PC-9 (cell line): ENCODE measurements at regions not wholly inside any gene's neighbourhood (a gene's known extent, or its start where the extent isn't known, plus 50 kb on each side); places are given as distances from the start of the nearest gene placed in this dataset.
"Not testable (repeated sequence)": the region's sequence is repeated elsewhere in the genome, so short reads cannot be mapped to it uniquely, and the experiment has no call there.

Source experiments
- BruUV-seq: library from RNA; stranded (reverse); fragments of 400-500 nt; replicated peaks from 2 replicates; lab custom pipeline; 2021; lab: Mats Ljungman, UMichigan
- CTCF ChIA-PET: fragments of 300-600 bp; sonication (Branson Sonifier 250); formaldehyde crosslinking; loops from one replicate; lab custom pipeline; 2022; ENCODE audit warnings: antibody characterized with exemption; lab: Charles Lee
- POLR2A ChIA-PET: fragments of 300-600 bp; sonication (Branson Sonifier 250); formaldehyde crosslinking; loops from one replicate; lab custom pipeline; 2022; ENCODE audit warnings: antibody characterized with exemption; ENCODE audit not compliant: unreplicated experiment; lab: Charles Lee
- DNase-seq, 2 experiments: peaks; one replicate each; pipeline versions ENCODE4 v3.0.0 to v3.0.0-alpha.2; 2015 to 2022; ENCODE audit warnings: mixed read lengths in 1 of 2
- H2AFZ ChIP-seq: fragments of 200-600 bp; sonication (generic); 2 replicates; pipeline ENCODE4 v1.8.1; 2017; ENCODE audit warnings: antibody characterized with exemption
- H3F3A ChIP-seq: fragments of 200-600 bp; sonication (generic); 2 replicates; pipeline ENCODE4 v1.8.1; 2017; ENCODE audit warnings: antibody characterized with exemption, mild to moderate bottlenecking, low read depth; ENCODE audit not compliant: insufficient read depth
- H3K27ac ChIP-seq: fragments of 200-600 bp; sonication (generic); 2 replicates; pipeline ENCODE4 v1.6.1; 2016; ENCODE audit warnings: mixed run types
- H3K27me3 ChIP-seq: fragments of 200-600 bp; sonication (generic); 2 replicates; pipeline ENCODE4 v1.6.1; 2016; ENCODE audit warnings: low read depth, mixed run types; ENCODE audit not compliant: insufficient read depth
- H3K36me3 ChIP-seq: fragments of 200-600 bp; sonication (generic); 2 replicates; pipeline ENCODE4 v1.6.1; 2016; ENCODE audit warnings: low read depth, mixed run types
- H3K4me1 ChIP-seq: fragments of 200-600 bp; sonication (generic); replicated peaks from 2 replicates; pipeline ENCODE4 v1.6.1; 2016; ENCODE audit warnings: mixed run types; ENCODE audit not compliant: insufficient read depth
- H3K4me2 ChIP-seq: fragments of 200-600 bp; sonication (generic); 2 replicates; pipeline ENCODE4 v1.6.1; 2017; ENCODE audit warnings: mixed run types
- H3K4me3 ChIP-seq: fragments of 200-600 bp; sonication (generic); 2 replicates; pipeline ENCODE4 v1.6.1; 2016; ENCODE audit warnings: mixed run types
- H3K79me2 ChIP-seq: fragments of 200-600 bp; sonication (generic); 2 replicates; pipeline ENCODE4 v1.6.1; 2017; ENCODE audit warnings: low read depth, mixed run types
- H3K9me2 ChIP-seq: fragments of 200-600 bp; sonication (generic); 2 replicates; pipeline ENCODE4 v1.8.1; 2017; ENCODE audit warnings: mild to moderate bottlenecking; ENCODE audit not compliant: insufficient read depth
- H3K9me3 ChIP-seq: fragments of 200-600 bp; sonication (generic); 2 replicates; pipeline ENCODE4 v1.8.1; 2016; ENCODE audit warnings: low read depth; ENCODE audit not compliant: insufficient read depth
- H4K20me1 ChIP-seq: fragments of 200-600 bp; sonication (generic); 2 replicates; pipeline ENCODE4 v1.8.1; 2017; ENCODE audit not compliant: insufficient read depth
- EZH2 ChIP-seq: fragments of 200-600 bp; sonication (generic); IDR thresholded peaks from 2 replicates; pipeline ENCODE4 v1.8.0; 2017; ENCODE audit warnings: antibody characterized with exemption, low read depth
- intact Hi-C: fragments of 100-400 bp; cut with micrococcal nuclease; formaldehyde crosslinking; loops from one replicate; pipeline ENCODE4 v1.10.0; 2022; ENCODE audit not compliant: unreplicated experiment
- TF ChIP-seq, protein P1 (sequence below): fragments of 200-600 bp; sonication (generic); conservative IDR thresholded peaks from 2 replicates; pipeline ENCODE4 v1.6.1; 2017; ENCODE audit warnings: mixed run types, antibody characterized with exemption, mild to moderate bottlenecking, moderate library complexity

DNA sequence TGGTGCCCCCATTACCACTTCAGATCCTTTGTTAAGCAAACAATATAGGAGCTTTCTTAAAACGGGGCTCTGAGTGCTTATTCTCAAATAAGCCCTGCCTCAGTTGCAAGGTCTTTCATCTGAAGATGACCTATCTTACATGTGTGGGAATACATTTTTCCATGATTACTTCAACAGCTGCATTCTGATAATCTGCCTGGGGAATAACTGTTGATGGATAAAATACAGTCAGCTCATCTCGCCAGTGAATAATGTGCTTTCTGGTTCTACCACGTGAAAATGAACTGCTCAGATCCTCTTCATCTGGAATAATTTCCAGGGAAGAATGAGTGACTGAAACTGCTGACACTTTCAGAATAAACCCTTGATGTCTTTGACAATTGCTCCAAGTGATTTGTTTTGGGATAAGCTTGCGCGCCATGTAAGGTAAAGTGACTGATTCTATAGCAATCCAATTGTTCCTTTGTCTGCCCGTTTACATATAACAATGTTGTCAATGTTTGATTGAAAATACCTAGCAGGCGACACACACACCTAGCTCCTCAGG is 161.3 kb downstream of the RTL9 start:
- ChIA-PET POLR2A (no interaction called here), CTCF (no interaction called here)
- H3K36me3 ChIP-seq = no peaks in the 10 kb centered on the region
- no peaks in the 10 kb centered on the region for H3K9me3 ChIP-seq
- H3K27ac ChIP-seq = no peak overlapping the region
- no peaks in the 10 kb centered on the region for H3K9me2 ChIP-seq
- H2AFZ ChIP-seq = no peak overlapping the region
- H3K4me1 ChIP-seq = no peaks in the 10 kb centered on the region
- H3K4me3 ChIP-seq = no peak overlapping the region
- no TSS peak for BruUV-seq
- H3K4me2 ChIP-seq = no peak overlapping the region
- no peaks in the 10 kb centered on the region for H3K79me2 ChIP-seq
- no peaks in the 10 kb centered on the region for H3F3A ChIP-seq
- DNase-seq = no peak
- H3K27me3 ChIP-seq = no peaks in the 10 kb centered on the region
- no peak for TF ChIP-seq EZH2
- TF ChIP-seq, protein P1, sequence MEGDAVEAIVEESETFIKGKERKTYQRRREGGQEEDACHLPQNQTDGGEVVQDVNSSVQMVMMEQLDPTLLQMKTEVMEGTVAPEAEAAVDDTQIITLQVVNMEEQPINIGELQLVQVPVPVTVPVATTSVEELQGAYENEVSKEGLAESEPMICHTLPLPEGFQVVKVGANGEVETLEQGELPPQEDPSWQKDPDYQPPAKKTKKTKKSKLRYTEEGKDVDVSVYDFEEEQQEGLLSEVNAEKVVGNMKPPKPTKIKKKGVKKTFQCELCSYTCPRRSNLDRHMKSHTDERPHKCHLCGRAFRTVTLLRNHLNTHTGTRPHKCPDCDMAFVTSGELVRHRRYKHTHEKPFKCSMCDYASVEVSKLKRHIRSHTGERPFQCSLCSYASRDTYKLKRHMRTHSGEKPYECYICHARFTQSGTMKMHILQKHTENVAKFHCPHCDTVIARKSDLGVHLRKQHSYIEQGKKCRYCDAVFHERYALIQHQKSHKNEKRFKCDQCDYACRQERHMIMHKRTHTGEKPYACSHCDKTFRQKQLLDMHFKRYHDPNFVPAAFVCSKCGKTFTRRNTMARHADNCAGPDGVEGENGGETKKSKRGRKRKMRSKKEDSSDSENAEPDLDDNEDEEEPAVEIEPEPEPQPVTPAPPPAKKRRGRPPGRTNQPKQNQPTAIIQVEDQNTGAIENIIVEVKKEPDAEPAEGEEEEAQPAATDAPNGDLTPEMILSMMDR = no peak
- H4K20me1 ChIP-seq = no peaks in the 10 kb centered on the region
- intact Hi-C loops = no loop called here

DNA sequence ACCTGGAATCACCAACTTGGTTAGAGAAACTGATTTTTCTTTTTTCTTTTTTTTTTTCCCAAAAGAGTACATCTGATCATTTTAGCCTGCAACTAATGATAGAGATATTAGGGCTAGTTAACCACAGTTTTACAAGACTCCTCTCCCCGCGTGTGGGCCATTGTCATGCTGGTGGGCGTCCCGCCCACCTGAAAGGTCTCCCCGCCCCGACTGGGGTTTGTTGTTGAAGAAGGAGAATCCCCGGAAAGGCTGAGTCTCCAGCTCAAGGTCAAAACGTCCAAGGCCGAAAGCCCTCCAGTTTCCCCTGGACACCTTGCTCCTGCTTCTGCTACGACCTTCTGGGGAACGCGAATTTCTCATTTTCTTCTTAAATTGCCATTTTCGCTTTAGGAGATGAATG is 162.0 kb downstream of the RTL9 start:
- H3K27me3 ChIP-seq, H4K20me1 ChIP-seq, BruUV-seq, H3K36me3 ChIP-seq, H3K4me1 ChIP-seq, H3K4me3 ChIP-seq, H3K79me2 ChIP-seq, H3K9me3 ChIP-seq, POLR2A ChIA-PET, H3K27ac ChIP-seq, CTCF ChIA-PET, DNase-seq, H2AFZ ChIP-seq, intact Hi-C loops, H3F3A ChIP-seq, H3K4me2 ChIP-seq, H3K9me2 ChIP-seq: not testable (repeated sequence)

DNA sequence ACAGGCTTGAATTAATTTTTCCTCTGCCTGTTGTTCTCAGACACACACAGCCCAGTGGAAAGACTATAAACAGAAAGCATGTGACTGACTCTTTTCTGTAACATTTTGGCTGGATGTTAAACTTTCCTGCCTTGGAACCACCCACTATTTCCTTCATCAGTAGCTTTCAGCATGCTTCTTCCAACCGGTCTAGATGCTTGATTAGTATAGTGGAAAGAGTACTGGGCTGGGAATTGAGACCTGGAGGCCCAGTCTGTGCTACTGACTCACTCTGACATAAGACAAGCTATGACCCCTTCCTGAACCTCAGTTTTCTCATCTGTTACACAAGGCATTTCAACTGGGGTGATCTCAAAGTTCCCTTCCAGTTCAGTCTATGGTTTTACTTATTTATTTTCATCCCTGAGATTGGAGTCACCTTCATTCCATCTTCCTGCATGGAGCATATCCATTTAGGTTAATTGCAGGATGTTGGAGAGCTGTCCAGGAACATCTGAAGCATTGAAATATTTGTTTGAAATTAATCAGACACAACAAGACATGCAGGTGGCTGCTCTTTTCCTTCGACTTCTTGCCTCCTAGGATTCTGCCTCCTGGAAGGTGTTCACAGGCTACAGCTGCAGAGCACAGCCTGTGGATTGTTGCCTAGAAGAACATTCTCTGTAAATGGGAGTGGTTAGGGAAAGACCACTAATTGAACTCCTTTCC is 173.4 kb downstream of the RTL9 start:
- intact Hi-C loops = no loop called here
- Histone ChIP-seq H3K79me2 (no peaks in the 10 kb centered on the region), H3K4me2 (no peak overlapping the region), H3K4me3 (no peak overlapping the region), H3K9me3 (no peaks in the 10 kb centered on the region), H4K20me1 (peaks cover 3% of the 10 kb centered on the region; the same call in 1 of the 2 replicates), H3K27me3 (no peaks in the 10 kb centered on the region), H3K9me2 (no peaks in the 10 kb centered on the region), H3K27ac (no peak overlapping the region), H2AFZ (no peak overlapping the region), H3F3A (no peaks in the 10 kb centered on the region), H3K4me1 (no peaks in the 10 kb centered on the region), H3K36me3 (no peaks in the 10 kb centered on the region)
- BruUV-seq = no TSS peak
- TF ChIP-seq, protein P1 = no peak
- no peak for TF ChIP-seq EZH2
- POLR2A ChIA-PET = no interaction called here
- no peak for DNase-seq
- CTCF ChIA-PET = no interaction called here

DNA sequence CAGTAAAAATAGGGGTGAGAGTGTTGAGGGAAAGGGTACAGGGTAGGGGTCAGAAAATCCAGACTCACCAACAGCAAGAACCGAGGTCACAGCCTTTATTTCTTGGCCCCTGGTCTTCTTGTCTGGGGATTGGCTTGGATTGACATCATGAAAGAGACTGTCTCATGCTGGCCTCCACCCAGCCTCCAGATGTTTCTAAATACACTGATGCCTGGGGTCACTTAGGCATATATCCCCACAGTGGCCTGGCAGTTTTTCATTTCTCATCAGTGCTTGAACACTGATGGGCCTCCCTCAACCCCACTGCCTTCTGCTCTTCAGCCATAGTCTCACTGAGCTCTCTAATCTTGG is 173.9 kb downstream of the RTL9 start:
- Histone ChIP-seq H3K9me2 (no peaks in the 10 kb centered on the region), H3K4me3 (no peak overlapping the region), H3K9me3 (no peaks in the 10 kb centered on the region), H2AFZ (no peak overlapping the region), H3K4me2 (no peak overlapping the region), H4K20me1 (no peaks in the 10 kb centered on the region), H3K4me1 (no peaks in the 10 kb centered on the region), H3K27ac (no peak overlapping the region), H3K36me3 (no peaks in the 10 kb centered on the region), H3F3A (no peaks in the 10 kb centered on the region), H3K27me3 (no peaks in the 10 kb centered on the region), H3K79me2 (no peaks in the 10 kb centered on the region)
- CTCF ChIA-PET = no interaction called here
- no peak for TF ChIP-seq EZH2
- TF ChIP-seq, protein P1 = no peak
- no peak for DNase-seq
- POLR2A ChIA-PET = no interaction called here
- intact Hi-C loops = no loop called here
- no TSS peak for BruUV-seq
